NCI-H524 (cell line): ENCODE measurements at regions not wholly inside any gene's neighbourhood (a gene's known extent, or its start where the extent isn't known, plus 50 kb on each side); places are given as distances from the start of the nearest gene placed in this dataset.
"Not testable (repeated sequence)": the region's sequence is repeated elsewhere in the genome, so short reads cannot be mapped to it uniquely, and the experiment has no call there.

Experiments used
- DNase-seq, 2 experiments: peaks; one replicate each; lab custom pipeline; 2025; lab: John Stamatoyannopoulos, UW

GRCh38 chr5:16987776-16988175 lies 51.7 kb upstream of the MYO10 start:
- DNase-seq, result no peak

GRCh38 chr5:16990817-16991520 lies 54.9 kb upstream of the MYO10 start:
- DNase-seq, result not testable (repeated sequence)

- DNase-seq, result no peak
Observed at GRCh38 chr5:16992006-16992405, 55.9 kb upstream of the MYO10 start.

- DNase-seq, result no peak
Observed at GRCh38 chr5:16992444-16992843, 56.4 kb upstream of the MYO10 start.

- no peak for DNase-seq
Observed at GRCh38 chr5:16994565-16994964, 58.5 kb upstream of the MYO10 start.

- no peak for DNase-seq
Observed at GRCh38 chr5:16995372-16995771, 59.3 kb upstream of the MYO10 start.

- no peak for DNase-seq
Observed at GRCh38 chr5:17000291-17000939, 64.3 kb upstream of the MYO10 start.

GRCh38 chr5:17001428-17001827 lies 65.3 kb upstream of the MYO10 start:
- DNase-seq, result no peak

- DNase-seq, result no peak
Observed at GRCh38 chr5:17004441-17005106, 68.5 kb upstream of the MYO10 start.

- no peak for DNase-seq
Observed at GRCh38 chr5:17005107-17005828, 69.2 kb upstream of the MYO10 start.

- no peak for DNase-seq
Observed at GRCh38 chr5:17012289-17012688, 76.2 kb upstream of the MYO10 start.

- no peak for DNase-seq
Observed at GRCh38 chr5:17014686-17015085, 78.6 kb upstream of the MYO10 start.

GRCh38 chr5:17018871-17019270 lies 82.8 kb upstream of the MYO10 start:
- no peak for DNase-seq

GRCh38 chr5:17019324-17019723 lies 83.2 kb upstream of the MYO10 start:
- no peak for DNase-seq

- no peak for DNase-seq
Observed at GRCh38 chr5:17020678-17021601, 84.9 kb upstream of the MYO10 start.

GRCh38 chr5:17021602-17021932 lies 85.5 kb upstream of the MYO10 start:
- no peak for DNase-seq

GRCh38 chr5:17022296-17022695 lies 86.2 kb upstream of the MYO10 start:
- DNase-seq, result no peak

- no peak for DNase-seq
Observed at GRCh38 chr5:17024686-17025180, 88.6 kb upstream of the MYO10 start.

- not testable (repeated sequence) for DNase-seq
Observed at GRCh38 chr5:17031659-17032277, 95.7 kb upstream of the MYO10 start.

GRCh38 chr5:17032314-17032985 lies 96.4 kb upstream of the MYO10 start:
- DNase-seq, result not testable (repeated sequence)
